Stimulated activated CD4-positive, alpha-beta T cell treated with anti-CD3 and anti-CD28 coated beads, Interleukin-12 subunit alpha, Interleukin-12 subunit beta, amount 100 ng/mL, for 24 hours (primary cell): ENCODE measurements at regions not wholly inside any gene's neighbourhood (a gene's known extent, or its start where the extent isn't known, plus 50 kb on each side); places are given as distances from the start of the nearest gene placed in this dataset.

ENCODE experiments used
- DNase-seq, 2 experiments: peaks; one replicate each; pipeline ENCODE4 v3.0.0-alpha.2; 2020; ENCODE audit warnings: low read depth in 2 of 2

DNA sequence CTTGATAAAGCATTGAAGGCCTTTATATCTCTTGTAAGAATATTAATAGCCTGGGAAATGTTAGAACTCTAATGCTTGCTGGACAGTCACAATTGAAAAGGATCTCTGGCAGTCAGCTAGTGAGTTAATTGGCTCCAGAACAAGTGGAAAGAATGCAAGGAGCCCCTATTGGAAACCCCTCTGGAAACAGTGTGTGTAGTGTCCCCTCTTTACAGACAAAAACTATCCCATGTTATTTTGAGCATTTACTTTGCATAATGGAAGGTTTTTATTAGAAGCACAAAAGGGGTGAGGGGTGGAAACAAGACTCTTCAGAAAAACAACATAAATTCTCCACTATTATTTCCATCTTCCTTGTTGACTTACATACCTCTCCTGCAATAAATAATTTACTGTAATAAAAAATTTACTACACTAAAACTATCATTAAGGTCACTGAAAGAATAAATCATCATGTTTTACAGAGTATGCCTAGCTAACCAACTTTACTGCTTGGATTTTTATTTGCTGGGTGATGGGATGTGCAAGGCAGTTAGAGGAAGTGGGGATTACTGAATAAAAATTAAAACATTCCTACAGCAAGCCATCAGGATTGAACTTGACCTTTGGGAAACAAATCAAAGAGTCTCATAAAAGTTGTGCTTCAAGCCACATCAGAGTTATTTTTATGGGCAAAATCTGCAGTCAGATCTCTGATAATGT lies 610.4 kb downstream of the TBC1D4 start:
- DNase-seq, result no peak

DNA sequence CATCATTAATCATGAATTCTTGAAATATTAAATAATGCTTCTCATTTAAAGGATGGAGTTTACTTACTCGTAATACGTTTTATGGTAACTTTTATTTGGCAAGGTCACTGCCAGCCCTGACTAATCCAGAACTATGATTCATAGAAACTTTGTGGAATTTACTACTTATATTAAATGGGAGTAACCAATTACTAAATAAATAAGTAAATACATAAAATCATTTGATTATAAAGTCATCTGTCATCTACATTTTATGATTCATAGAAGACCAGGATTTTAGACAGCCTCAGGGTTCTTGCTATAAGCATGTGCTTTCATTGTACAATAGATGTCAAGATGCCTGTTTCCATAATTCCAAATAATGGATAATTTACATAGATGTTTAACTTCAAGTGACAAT lies 611.1 kb downstream of the TBC1D4 start:
- DNase-seq, result no peak

GRCh38 chr13:74869846-74870245 lies 612.1 kb downstream of the TBC1D4 start:
- DNase-seq, result no peak

GRCh38 chr13:74868049-74868448 lies 613.9 kb downstream of the TBC1D4 start:
- no peak for DNase-seq

- no peak for DNase-seq
Observed at GRCh38 chr13:74867460-74867859, 614.5 kb downstream of the TBC1D4 start.

- DNase-seq, result no peak
Observed at GRCh38 chr13:74866101-74866500, 615.9 kb downstream of the TBC1D4 start.

GRCh38 chr13:74865656-74866055 lies 616.3 kb downstream of the TBC1D4 start:
- no peak for DNase-seq

- no peak for DNase-seq
Observed at GRCh38 chr13:74860789-74861188, 621.2 kb downstream of the TBC1D4 start.

GRCh38 chr13:74850893-74851292 lies 631.1 kb downstream of the TBC1D4 start:
- DNase-seq, result no peak

DNA sequence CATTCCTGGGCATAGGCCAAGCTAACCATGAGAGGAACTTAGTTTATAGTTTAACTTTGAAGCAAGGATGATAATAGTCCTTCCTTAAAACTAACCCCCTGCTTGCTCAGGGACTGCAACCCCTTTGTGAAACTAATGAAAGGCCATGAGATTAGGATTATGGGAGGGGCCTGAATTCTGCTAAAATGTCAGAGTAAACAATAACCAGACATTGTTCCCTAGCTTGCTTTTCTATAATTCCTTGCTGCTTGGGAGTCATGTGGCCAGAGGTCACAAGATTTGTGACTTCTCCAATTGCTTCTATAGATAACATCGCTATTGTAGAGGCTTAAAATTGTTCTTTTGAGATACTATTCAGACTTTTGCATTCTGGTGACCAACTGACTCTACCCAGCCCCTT lies 634.0 kb downstream of the TBC1D4 start:
- DNase-seq, result no peak

DNA sequence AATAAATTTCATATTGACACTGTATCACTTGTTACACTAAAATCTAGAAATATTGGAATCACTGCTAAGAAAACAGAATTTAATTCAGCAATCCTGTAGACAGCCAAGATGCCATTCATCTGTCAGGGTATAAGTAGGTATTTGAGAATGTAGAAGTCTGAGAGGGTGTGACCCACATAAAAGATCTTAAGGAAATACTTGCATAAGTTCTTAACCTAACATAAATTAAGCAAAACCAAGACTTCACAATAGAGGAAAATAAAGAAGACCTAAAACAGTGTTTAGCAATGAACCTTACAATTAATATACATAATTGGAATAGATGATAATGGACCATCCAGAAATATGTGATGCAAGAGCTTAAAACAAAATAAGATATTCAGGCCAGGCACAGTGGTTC lies 636.2 kb downstream of the TBC1D4 start:
- no peak for DNase-seq

GRCh38 chr13:74841651-74842050 lies 640.3 kb downstream of the TBC1D4 start:
- no peak for DNase-seq

DNA sequence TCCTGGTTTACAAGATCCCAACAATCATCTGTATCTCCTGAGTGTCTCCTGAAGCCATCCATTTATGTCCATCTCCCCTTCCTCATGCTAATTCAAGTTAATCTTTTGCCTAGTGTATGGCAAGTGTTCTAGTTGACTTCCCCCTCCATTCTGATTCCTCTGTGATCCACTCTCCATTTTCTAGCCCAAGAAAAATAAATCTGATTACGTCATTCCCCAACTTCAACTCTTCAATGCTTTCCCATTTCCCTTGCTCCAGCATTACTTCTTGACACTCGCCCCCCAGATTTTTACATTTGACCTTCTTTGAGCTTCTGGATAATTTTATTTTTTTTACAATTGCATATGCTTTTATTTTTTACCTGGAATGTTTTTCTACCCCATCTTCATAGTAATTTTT lies 640.8 kb downstream of the TBC1D4 start:
- no peak for DNase-seq

- no peak for DNase-seq
Observed at GRCh38 chr13:74839656-74840055, 642.3 kb downstream of the TBC1D4 start.

DNA sequence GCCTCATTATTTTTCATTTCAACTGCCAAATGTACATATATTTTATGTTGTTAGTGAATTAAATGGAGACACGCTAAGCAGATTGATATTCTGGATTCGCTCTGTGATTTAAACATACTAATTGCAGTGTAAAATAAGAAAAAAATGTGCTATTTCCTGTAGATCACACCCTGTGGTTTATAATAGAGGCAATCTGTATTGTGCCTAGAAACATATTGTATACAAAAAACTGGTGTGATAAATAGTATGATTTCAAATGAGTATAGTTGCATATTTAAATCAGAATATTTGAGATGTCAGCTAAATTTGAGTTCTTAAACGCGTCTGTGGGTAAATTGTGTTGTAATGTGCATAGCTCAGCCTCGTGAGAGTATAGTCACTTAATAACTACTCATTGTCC lies 643.9 kb downstream of the TBC1D4 start:
- no peak for DNase-seq

DNA sequence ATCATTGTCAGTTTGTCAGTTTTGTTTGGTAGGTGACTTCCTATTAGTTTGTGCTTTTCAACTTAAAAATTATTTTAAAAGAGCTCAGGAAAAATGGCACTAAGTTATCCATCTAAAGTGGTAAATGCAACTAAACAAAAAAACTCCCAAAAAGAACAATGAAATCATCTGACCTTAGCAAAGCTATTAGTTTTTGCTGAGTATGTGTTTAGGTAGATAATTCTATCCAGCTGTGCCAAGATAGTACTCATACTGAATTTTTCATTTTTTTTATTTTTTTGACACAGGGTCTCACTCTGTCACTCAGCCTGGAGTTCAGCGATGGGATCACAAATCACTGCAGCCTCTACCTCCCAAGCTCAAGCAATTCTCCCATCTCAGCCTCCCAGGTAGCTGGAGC lies 645.3 kb downstream of the TBC1D4 start:
- no peak for DNase-seq

DNA sequence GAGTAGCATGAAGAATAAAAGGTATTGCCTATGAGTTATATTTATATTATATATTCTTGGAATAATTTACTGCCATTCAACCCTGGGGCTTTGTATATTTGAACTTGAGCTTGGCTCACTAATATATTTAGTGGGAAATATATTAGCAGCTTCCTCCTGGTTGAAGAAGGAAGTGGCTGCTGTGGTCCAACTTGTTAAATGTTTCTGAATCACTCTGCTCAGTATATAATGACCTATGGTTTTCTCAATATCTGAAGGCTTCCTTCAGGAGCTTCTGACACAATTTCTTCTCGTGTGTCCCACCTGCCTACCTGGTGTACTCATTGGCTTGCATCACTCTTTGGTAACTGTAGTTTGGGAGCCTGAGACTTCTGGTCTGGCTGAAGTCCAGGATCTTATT lies 646.4 kb downstream of the TBC1D4 start:
- DNase-seq, result no peak

DNA sequence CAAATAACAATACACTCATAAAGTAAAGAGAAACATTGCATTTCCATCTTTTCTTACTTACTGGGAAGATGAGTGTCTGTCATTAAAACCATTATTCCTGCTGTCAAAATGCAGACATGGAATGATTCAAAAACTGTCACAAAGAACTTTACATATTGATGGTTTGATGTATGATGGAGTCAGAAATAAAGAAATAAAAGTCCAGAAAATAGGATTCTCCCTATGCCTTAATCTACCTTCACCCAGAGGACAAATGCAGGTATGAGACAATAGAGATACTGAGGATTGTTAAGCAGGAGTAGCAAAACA lies 656.1 kb downstream of the TBC1D4 start:
- no peak for DNase-seq

GRCh38 chr13:74825152-74825937 lies 656.6 kb downstream of the TBC1D4 start:
- no peak for DNase-seq

DNA sequence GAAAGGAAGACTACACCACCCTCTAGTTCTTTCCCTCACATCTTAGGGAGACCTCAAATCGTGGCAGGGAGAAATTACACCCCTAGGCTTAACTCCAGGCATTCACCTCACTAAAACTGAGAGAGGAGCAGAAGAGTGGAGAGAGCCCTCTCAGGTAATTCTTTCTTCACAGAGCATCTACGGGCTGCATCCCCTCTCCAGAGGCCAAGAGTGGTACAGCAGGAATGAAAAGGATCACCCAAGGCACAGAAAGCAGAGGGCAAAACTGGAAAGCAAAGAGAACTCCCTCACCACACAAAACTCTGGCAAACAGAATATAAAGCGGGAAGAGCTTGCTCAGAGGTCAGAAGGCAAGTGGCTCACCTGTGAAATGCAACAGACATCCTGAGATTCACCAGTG lies 661.2 kb downstream of the TBC1D4 start:
- DNase-seq, result no peak

GRCh38 chr13:74819549-74819948 lies 662.4 kb downstream of the TBC1D4 start:
- DNase-seq, result no peak

GRCh38 chr13:74816737-74817136 lies 665.2 kb downstream of the TBC1D4 start:
- DNase-seq, result no peak

DNA sequence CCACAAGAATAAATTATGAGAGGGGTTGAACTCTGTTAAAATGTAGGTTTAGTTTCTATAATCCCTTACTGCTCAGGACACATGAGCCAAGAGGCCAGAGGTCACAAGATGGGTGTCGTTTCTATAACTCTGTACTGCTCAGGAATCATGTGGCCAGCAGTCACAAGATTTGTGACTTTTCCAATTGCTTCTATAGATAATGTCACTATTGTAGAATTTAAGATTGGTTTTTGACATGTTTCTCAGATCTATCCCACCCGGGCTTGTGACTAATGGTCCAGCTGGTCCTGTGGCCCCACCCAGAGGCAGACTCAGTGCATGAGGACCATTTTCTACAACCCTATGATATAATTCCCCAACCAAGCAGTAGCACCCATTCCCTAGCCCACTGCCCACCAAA lies 662.0 kb upstream of the KLF12 start:
- DNase-seq, result no peak

GRCh38 chr13:74795526-74795925 lies 661.3 kb upstream of the KLF12 start:
- no peak for DNase-seq
